GM18517 (cell line): ENCODE measurements at regions not wholly inside any gene's neighbourhood (a gene's known extent, or its start where the extent isn't known, plus 50 kb on each side); places are given as distances from the start of the nearest gene placed in this dataset.
"Not testable (repeated sequence)": the region's sequence is repeated elsewhere in the genome, so short reads cannot be mapped to it uniquely, and the experiment has no call there.

ENCODE experiments used
- ATAC-seq: cut with Tn5 transposase; IDR thresholded peaks from one replicate; pipeline ENCODE4 v1.9.1; 2021; ENCODE audit warnings: mild to moderate bottlenecking, moderate library complexity; ENCODE audit not compliant: unreplicated experiment

DNA sequence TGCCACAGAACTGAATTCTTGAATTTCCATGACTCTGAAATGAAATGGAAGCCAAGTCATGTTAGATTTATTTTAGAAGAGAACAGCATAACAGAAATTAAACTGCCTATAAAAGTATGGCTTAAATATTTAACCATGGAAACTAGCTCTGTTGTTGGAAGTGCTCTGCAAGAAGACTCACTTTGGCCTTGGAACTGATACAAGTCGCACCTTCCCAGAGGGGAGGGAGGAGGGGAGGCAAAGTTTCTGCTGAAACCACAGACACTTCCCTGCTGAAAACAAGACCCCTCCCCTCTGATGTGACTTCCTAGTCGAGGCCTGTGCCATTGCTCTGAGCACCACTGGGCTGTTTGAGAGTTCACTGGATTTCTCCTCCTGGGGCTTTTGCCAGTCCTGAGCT is 72.1 kb downstream of the OR13A1 start:
- ATAC-seq = no peak

GRCh38 chr10:45246522-45246921 is 68.9 kb downstream of the OR13A1 start:
- ATAC-seq = no peak

GRCh38 chr10:45249978-45250693 is 65.3 kb downstream of the OR13A1 start:
- peak; percentile 70 for ATAC-seq

GRCh38 chr10:45250694-45251075 is 64.7 kb downstream of the OR13A1 start:
- not testable (repeated sequence) for ATAC-seq
